ENCODE measurements at regions not wholly inside any gene's neighbourhood (a gene's known extent, or its start where the extent isn't known, plus 50 kb on each side); places are given as distances from the start of the nearest gene placed in this dataset.

- no peak overlapping the region for H3K4me3 Mint-ChIP-seq
- DNase-seq (no peak), ATAC-seq (replicated peaks) (no peak)
Observed at GRCh38 chr1:118250232-118250631, 65.2 kb upstream of the SPAG17 start.

GRCh38 chr1:118249641-118250040 lies 64.6 kb upstream of the SPAG17 start:
- no peak for DNase-seq
- Mint-ChIP-seq H3K27ac (no peak overlapping the region), H3K27me3 (no peaks in the 10 kb centered on the region), H3K4me1 (no peaks in the 10 kb centered on the region), H3K9me3 (no peaks in the 10 kb centered on the region), H3K4me3 (no peak overlapping the region), H3K36me3 (no peaks in the 10 kb centered on the region)
- ATAC-seq (replicated peaks): no peak

More at GRCh38 chr1:118250232-118250631, 65.2 kb upstream of the SPAG17 start:
- H3K4me1 Mint-ChIP-seq: no peaks in the 10 kb centered on the region
- H3K27me3 Mint-ChIP-seq: no peaks in the 10 kb centered on the region
- H3K9me3 Mint-ChIP-seq: no peaks in the 10 kb centered on the region
- no peaks in the 10 kb centered on the region for H3K36me3 Mint-ChIP-seq
- H3K27ac Mint-ChIP-seq: no peak overlapping the region

- no peaks in the 10 kb centered on the region for H3K36me3 Mint-ChIP-seq
- ATAC-seq (replicated peaks) (no peak), DNase-seq (no peak)
- H3K27ac Mint-ChIP-seq: no peak overlapping the region
- no peak overlapping the region for H3K4me3 Mint-ChIP-seq
- no peaks in the 10 kb centered on the region for H3K4me1 Mint-ChIP-seq
- H3K9me3 Mint-ChIP-seq: no peaks in the 10 kb centered on the region
- no peaks in the 10 kb centered on the region for H3K27me3 Mint-ChIP-seq
Observed at GRCh38 chr1:118247593-118247992, 62.6 kb upstream of the SPAG17 start.

- Mint-ChIP-seq H3K36me3 (no peaks in the 10 kb centered on the region), H3K4me1 (no peaks in the 10 kb centered on the region)
Observed at GRCh38 chr1:118246646-118247045, 61.6 kb upstream of the SPAG17 start.

GRCh38 chr1:118244194-118244593 lies 59.2 kb upstream of the SPAG17 start:
- DNase-seq (no peak), ATAC-seq (replicated peaks) (no peak)
- Mint-ChIP-seq H3K9me3 (peaks cover 5% of the 10 kb centered on the region in 2 donors), H3K36me3 (peaks cover 0 to 2% of the 10 kb centered on the region in 2 donors), H3K4me3 (no peak overlapping the region), H3K4me1 (no peaks in the 10 kb centered on the region), H3K27ac (no peak overlapping the region), H3K27me3 (no peaks in the 10 kb centered on the region)

More at GRCh38 chr1:118246646-118247045, 61.6 kb upstream of the SPAG17 start:
- H3K27me3 Mint-ChIP-seq: no peaks in the 10 kb centered on the region
- no peak for ATAC-seq (replicated peaks)
- no peak for DNase-seq
- H3K9me3 Mint-ChIP-seq: no peaks in the 10 kb centered on the region
- H3K27ac Mint-ChIP-seq: no peak overlapping the region
- no peak overlapping the region for H3K4me3 Mint-ChIP-seq

DNA sequence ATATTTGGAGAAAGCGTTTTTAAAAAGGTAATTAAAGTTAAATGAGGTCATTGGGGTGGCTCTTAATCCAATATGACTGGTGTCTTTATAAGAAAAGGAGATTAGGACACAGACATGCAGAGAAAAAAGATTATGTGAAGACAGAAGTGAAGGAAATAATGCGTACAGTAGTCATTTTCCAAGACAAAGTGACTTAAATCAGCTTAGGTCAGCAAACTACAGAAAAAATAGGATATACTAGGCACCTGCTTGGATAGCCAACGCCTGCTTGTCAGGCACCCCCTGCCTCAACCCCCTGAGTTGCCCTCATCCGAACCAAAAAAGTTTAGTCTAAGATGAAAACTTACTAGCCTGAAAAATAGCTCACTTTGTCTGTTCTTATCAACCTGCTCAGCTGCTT lies 58.2 kb upstream of the SPAG17 start:
- DNase-seq: no peak
- H3K9me3 Mint-ChIP-seq: peaks cover 5 to 7% of the 10 kb centered on the region in 2 donors
- H3K4me1 Mint-ChIP-seq: no peaks in the 10 kb centered on the region
- H3K36me3 Mint-ChIP-seq: peaks cover 0 to 4% of the 10 kb centered on the region in 2 donors
- H3K4me3 Mint-ChIP-seq: no peak overlapping the region
- ATAC-seq (replicated peaks): no peak
- H3K27ac Mint-ChIP-seq: no peak overlapping the region
- H3K27me3 Mint-ChIP-seq: no peaks in the 10 kb centered on the region
